Heart left ventricle (tissue), 13 donors: ENCODE measurements at regions not wholly inside any gene's neighbourhood (a gene's known extent, or its start where the extent isn't known, plus 50 kb on each side); places are given as distances from the start of the nearest gene placed in this dataset.

Source experiments
- CTCF ChIP-seq, 12 donors: fragments of 200-600 bp; sonication (generic) in 4 of 12; IDR thresholded peaks; one replicate each; pipeline versions ENCODE4 v1.5.0 to v1.8.0; 2018 to 2022; ENCODE audit warnings: antibody characterized with exemption in 12 of 12, mild to moderate bottlenecking in 5 of 12
- POLR2A ChIP-seq, 2 donors: fragments of 450-650 bp; IDR thresholded peaks; one replicate each; pipeline ENCODE4 v1.6.1; 2017; ENCODE audit warnings: antibody characterized with exemption in 2 of 2, mild to moderate bottlenecking in 2 of 2, moderate library complexity in 2 of 2
- donor health status: ischemic (EF 13 %, LVEDD 7.1; RV severe dilation, severe dysfunction).
- donor health status: DM: no; HTN: yes; CAD: no.
- donor health status: DM: no; HTN: no; CAD: no.
- donor health status: ischemic (EF 25% LVEDD 6.9; RV normal size, moderate dysfunction).
- donor health status: ischemic (EF 25% LVEDD 5.7; RV mildly dilated, moderate dysfunction).
- donor health status: ischemic (EF 35%, LVEDD 5.7; RV mildly dilated, moderate dysfunction).
- donor health status: nonischemic (EF 11% LVEDD 7.7; RV severe dilation, severe dysfunction).
- donor health status: DM: yes; HTN: yes; CAD: no.
- donor health status: PGD.
- donor health status: ischemic (EF 29% LVEDD 5.4; RV normal size, mild dysfunction).
- donor health status: nonischemic (EF 23%, LVEDD 6.1; RV moderate dilation, normal function).

DNA sequence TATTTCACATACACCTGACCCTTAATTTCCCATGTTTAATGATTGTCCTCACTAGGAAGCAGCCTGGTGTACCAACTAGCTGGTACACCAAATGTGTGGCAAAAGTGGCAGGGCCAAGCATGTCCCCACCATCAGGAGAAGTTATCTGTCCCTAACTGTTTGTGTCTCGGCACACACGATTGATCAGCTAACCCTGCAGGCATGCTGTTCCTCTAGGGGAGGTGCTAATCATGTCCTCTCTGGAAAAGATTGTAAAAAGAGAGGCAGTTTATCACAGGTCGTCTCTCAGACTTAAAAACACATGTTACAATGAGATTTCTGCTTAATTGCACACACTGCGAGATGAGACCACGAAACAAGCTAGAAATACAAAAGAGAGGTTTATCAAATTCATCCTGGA lies 342.7 kb downstream of the DIRAS2 start:
- TF ChIP-seq CTCF (IDR thresholded peaks at IDR 0.05), result no peak
- no peak for TF ChIP-seq POLR2A (IDR thresholded peaks at IDR 0.05)
